ENCODE measurements at regions not wholly inside any gene's neighbourhood (a gene's known extent, or its start where the extent isn't known, plus 50 kb on each side); places are given as distances from the start of the nearest gene placed in this dataset.

DNA sequence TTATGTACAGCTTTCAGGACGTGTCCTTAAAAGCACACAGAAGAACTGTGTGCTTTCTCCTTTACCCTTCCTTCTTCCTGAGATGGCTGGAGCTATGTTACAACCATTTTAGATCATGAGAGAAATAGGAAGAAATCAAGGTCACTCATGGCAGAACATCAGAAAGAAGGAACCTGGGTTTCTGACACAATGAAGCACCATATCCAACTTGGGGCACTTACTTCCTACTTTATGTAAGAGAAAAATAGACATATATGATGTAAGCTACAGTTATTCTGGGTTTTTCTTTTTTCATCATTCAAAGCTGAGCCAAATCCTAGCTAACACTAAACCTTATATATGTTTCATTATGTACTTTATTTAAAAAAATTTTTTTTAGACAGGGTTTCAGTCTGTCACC is 79.5 kb downstream of the FAM161A start:
- no peak for DNase-seq
- in situ Hi-C loops (cut with MboI; ENCODE audit: low pct_unique_long_range_greater_than_20kb, low sequenced_read_pairs), result no loop called here

DNA sequence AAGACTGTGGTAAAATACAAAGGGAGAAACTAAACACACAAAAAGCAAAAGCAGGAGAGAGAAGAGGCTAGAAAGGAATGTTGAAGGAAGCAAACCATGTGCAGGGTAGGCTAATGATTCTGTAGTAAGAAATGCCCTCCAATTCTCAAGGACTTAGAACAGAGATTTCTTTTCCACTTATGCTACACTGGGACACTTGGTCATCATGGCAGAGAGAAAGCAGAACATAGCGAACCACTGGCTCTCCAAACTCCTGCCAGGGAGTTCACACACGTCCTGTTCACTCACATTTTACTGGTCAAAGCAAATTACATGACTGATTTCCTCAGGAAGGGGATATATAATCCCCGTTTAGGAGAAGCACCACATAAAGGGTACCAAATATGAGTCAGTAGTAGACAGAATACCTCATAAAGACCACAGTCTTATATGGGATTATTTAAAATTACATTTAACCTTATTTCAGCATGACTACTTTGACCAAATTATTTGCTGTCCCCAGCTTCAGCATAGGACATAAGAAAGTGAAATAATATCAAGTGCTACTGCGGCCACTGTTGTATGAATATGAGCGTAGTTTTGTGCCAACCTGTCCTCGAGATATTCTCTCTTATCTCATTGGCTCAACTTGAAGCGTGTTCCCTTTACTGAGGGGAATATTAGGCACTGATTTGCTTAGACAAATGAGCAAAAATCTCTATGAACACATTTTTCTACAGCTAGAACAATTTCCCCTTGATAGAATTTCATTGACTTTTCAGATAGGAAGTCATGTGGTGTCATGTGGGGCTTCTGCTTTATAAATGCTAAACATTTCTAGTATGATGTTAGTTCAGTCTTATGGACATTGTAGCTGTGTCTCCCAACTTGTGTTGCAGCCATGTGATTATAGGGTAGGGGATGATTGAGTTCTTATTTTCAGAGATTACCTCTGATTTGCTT is 81.7 kb downstream of the FAM161A start:
- in situ Hi-C loops (cut with MboI; ENCODE audit: low pct_unique_long_range_greater_than_20kb, low sequenced_read_pairs), result no loop called here
- DNase-seq, result no peak

- in situ Hi-C loops (cut with MboI; ENCODE audit: low pct_unique_long_range_greater_than_20kb, low sequenced_read_pairs), result no loop called here
- no peak for DNase-seq
These were observed 83.1 kb downstream of the FAM161A start for GRCh38 chr2:61770746-61771145.

DNA sequence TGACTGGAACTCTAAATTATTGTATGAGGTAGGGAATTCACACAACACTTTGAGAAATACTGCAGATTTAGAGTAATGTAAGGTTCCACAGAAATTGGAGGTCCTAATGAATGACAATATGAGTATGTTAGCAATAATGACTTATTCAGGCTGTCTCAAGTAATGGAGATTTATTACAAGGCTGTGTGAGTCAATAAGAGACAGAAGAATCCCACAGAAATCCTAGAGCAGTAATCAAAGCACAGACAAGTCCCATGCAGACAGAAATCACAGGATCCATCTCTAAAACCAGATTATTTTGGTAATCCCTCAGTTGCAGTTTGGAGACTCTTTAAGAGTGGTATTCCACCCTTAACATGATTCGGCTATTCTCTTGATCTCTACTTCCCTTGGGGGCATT is 83.6 kb downstream of the FAM161A start:
- DNase-seq, result no peak
- in situ Hi-C loops (cut with MboI; ENCODE audit: low pct_unique_long_range_greater_than_20kb, low sequenced_read_pairs), result no loop called here

GRCh38 chr2:61769093-61769675 is 84.7 kb downstream of the FAM161A start:
- in situ Hi-C loops (cut with MboI; ENCODE audit: low pct_unique_long_range_greater_than_20kb, low sequenced_read_pairs), result no loop called here
- DNase-seq, result no peak

GRCh38 chr2:61764035-61764800 is 89.6 kb downstream of the FAM161A start:
- in situ Hi-C loops (cut with MboI; ENCODE audit: low pct_unique_long_range_greater_than_20kb, low sequenced_read_pairs), result no loop called here
- DNase-seq, result peak; percentile 98

DNA sequence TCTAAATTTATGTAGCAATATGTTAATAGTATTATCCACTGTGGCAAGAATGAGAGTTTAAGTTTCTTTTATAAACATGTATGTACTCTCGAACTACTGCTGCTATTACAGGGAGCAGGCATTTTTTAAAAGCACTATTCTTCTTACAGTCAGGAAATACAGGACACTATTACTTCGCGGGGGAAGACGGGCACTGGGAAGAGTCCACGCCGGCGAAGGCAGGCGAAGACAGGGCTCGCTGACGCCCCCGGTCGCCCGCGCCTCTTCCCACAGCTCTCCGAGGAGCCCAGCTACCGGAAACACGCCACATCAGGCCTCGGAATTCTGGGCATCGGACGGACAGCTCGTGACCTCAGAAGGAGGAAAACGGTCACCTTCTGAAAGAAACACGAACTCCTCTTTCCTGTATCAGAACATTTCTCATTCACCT is 90.2 kb downstream of the FAM161A start:
- no peak for DNase-seq
- in situ Hi-C loops (cut with MboI; ENCODE audit: low pct_unique_long_range_greater_than_20kb, low sequenced_read_pairs), result no loop called here

- DNase-seq, result no peak
- in situ Hi-C loops (cut with MboI; ENCODE audit: low pct_unique_long_range_greater_than_20kb, low sequenced_read_pairs), result no loop called here
These were observed 91.6 kb downstream of the FAM161A start for GRCh38 chr2:61762292-61762691.

DNA sequence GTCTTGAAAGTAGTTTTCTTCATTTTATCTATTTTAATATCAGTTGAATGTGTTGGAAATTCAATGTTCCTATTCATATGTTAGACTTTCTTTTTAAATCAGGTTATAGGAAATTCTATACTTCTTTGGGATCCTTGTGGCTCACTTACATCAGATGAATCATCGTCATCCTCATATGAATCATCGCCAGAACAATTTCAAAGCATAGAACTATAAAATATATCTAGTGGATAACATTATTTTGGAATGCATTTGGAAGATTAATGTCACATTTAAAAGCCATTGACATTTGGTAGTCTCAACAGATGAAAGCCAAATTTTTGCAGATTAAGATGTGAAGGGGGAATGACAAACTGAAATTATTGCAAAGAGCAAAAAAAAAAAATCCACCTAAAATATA is 94.1 kb downstream of the FAM161A start:
- in situ Hi-C loops (cut with MboI; ENCODE audit: low pct_unique_long_range_greater_than_20kb, low sequenced_read_pairs), result no loop called here

GRCh38 chr2:61759005-61759404 is 94.9 kb downstream of the FAM161A start:
- in situ Hi-C loops (cut with MboI; ENCODE audit: low pct_unique_long_range_greater_than_20kb, low sequenced_read_pairs), result no loop called here
- DNase-seq, result no peak

More for the DNA sequence above, 94.1 kb downstream of the FAM161A start:
- DNase-seq, result no peak

DNA sequence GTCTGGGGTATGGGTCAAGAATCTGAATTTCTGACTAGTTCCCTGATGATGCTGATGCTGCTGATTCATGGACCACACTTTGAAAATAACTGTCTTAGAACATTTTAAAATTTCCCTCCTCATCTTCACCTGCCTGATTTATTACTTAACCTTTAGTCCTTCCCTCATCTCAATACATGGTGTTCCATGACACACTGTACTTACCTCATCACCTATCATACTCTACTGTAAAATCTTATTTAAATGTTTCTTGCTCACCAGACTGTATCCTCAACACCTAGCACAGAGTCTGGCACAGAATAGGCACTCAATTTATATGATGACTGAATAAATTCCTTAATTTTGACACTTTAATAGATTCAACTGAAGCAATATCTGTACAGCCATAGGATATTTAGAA is 95.7 kb downstream of the FAM161A start:
- in situ Hi-C loops (cut with MboI; ENCODE audit: low pct_unique_long_range_greater_than_20kb, low sequenced_read_pairs), result no loop called here
- no peak for DNase-seq

DNA sequence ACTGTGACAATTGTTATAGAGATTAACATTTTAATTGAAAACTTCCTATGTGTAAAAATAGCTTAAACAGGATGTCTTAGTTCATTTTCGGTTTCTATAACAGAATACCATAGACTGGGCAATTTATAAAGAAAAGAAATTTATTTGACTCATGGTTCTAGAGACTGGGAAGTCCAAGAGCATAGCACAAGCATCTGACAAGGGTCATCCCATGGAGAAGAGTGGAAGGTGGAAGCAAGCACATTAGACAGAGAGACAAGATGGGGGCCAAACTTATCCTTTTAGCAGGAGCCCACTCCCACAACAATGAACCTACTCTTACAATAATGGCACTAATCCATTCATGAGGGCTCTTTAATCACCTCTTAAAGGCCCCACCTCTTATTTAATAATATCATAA is 100.3 kb downstream of the FAM161A start:
- no peak for DNase-seq
- in situ Hi-C loops (cut with MboI; ENCODE audit: low pct_unique_long_range_greater_than_20kb, low sequenced_read_pairs), result no loop called here

GRCh38 chr2:61750624-61751023 is 103.2 kb downstream of the FAM161A start:
- no peak for DNase-seq
- in situ Hi-C loops (cut with MboI; ENCODE audit: low pct_unique_long_range_greater_than_20kb, low sequenced_read_pairs), result no loop called here

DNA sequence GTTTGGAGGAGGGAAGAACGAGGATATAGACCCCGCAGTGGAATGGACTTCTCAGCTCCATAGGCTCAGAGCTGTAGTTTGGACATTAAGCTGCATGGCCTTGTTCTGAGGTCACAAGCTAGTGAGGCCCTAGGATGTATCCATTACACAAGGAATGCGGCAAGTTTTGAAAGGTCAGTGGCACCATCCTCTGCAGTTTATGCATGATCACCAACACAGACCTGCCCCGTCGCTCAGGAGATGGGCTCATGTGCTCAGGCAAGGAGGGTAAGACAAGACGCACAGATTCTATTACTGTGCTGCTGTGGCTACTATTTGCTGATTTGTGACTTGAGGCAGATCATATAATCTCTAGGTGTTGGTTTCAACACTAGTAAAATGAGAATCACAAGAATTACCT is 110.9 kb downstream of the FAM161A start:
- no peak for DNase-seq
- in situ Hi-C loops (cut with MboI; ENCODE audit: low pct_unique_long_range_greater_than_20kb, low sequenced_read_pairs), result no loop called here

DNA sequence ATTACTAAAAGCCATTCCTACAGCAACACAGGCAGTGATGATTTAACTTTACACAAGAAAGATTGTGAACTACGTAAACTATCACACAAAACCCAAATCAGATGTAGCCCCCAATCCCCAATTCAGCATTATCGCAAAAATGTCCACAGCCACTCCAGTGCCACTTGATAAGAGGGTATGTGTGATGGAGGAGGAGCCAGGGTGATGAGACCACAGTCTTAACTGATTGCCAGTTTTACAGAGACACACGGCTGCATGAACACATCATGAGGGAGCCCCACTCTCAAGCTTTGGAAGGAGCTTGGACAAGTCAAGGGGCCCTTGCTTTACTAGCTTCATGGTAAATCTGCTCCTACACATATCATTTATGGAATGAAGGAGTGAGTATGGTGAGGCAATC is 116.0 kb downstream of the FAM161A start:
- in situ Hi-C loops (cut with MboI; ENCODE audit: low pct_unique_long_range_greater_than_20kb, low sequenced_read_pairs), result no loop called here
- no peak for DNase-seq

- in situ Hi-C loops (cut with MboI; ENCODE audit: low pct_unique_long_range_greater_than_20kb, low sequenced_read_pairs), result no loop called here
These were observed 116.9 kb downstream of the FAM161A start for GRCh38 chr2:61736953-61737352.

DNA sequence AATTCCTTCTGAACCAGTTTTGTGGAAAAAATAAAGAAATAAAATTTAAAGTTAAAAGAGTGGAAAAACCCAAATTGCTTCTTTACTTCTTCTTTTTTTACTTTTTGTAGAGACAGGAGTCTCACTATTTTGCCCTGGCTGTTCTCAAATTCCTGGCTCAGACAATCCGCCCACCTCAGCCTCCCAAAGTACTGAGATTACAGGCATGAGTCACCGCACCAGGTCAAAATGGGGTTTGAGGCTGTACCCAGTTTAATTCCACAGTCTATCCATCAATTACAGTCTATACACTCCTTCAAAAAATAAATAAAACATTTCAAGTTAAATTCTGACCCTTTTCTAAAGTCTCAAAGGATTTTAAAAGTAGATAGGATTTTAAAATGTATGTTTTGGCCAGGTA is 120.3 kb downstream of the FAM161A start:
- in situ Hi-C loops (cut with MboI; ENCODE audit: low pct_unique_long_range_greater_than_20kb, low sequenced_read_pairs), result no loop called here
- no peak for DNase-seq

More at GRCh38 chr2:61736953-61737352, 116.9 kb downstream of the FAM161A start:
- DNase-seq, result no peak

DNA sequence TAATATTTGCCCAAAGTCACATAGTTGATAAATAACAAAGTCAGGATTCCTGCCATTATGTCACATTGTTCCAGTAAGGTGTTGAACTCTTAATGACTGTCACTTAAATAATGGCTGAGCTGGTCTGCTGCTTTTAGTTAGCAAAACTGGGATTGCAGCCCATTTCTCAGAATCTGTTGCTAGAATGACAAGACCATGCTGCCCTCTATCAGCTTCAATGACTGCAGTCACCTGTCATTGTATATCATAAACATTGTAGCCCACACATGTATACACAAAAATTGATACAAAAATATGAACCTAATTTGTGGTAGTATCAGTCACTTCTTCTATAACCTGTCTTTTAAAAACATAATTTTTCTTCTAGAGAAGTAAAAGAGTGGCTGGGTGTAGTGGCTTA is 121.1 kb downstream of the FAM161A start:
- in situ Hi-C loops (cut with MboI; ENCODE audit: low pct_unique_long_range_greater_than_20kb, low sequenced_read_pairs), result no loop called here
- DNase-seq, result no peak

DNA sequence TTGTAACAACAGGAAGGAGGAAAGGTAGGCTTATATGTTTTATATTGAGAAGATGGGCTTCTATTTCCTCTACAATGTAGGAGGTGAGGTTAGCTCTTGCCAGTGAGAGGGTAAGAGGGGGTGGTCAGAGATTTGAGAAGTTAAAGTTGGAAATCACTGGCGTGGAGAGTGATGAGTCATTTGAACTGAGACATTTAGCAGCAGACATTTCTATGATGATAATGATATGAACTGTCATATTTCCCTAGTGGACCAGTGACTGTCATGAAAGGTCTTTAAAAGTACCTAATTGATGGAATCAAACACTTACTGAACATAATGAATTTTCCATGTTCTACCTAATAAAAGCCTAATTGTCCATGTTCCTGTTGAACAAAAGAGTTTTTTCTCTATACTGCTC is 126.1 kb downstream of the FAM161A start:
- DNase-seq, result peak; percentile 12
- in situ Hi-C loops (cut with MboI; ENCODE audit: low pct_unique_long_range_greater_than_20kb, low sequenced_read_pairs), result no loop called here

All from KBM-7 (cell line).